ENCODE measurements at regions not wholly inside any gene's neighbourhood (a gene's known extent, or its start where the extent isn't known, plus 50 kb on each side); places are given as distances from the start of the nearest gene placed in this dataset.

- no peak for DNase-seq (ENCODE audit: low spot score)
- Histone ChIP-seq H3K4me3 (no peak overlapping the region), H3K27ac (no peak overlapping the region)
- TF ChIP-seq, protein P1, sequence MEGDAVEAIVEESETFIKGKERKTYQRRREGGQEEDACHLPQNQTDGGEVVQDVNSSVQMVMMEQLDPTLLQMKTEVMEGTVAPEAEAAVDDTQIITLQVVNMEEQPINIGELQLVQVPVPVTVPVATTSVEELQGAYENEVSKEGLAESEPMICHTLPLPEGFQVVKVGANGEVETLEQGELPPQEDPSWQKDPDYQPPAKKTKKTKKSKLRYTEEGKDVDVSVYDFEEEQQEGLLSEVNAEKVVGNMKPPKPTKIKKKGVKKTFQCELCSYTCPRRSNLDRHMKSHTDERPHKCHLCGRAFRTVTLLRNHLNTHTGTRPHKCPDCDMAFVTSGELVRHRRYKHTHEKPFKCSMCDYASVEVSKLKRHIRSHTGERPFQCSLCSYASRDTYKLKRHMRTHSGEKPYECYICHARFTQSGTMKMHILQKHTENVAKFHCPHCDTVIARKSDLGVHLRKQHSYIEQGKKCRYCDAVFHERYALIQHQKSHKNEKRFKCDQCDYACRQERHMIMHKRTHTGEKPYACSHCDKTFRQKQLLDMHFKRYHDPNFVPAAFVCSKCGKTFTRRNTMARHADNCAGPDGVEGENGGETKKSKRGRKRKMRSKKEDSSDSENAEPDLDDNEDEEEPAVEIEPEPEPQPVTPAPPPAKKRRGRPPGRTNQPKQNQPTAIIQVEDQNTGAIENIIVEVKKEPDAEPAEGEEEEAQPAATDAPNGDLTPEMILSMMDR (IDR thresholded peaks at IDR 0.05) = no peak
Observed at GRCh38 chr2:51220080-51220479, 188.1 kb upstream of the NRXN1 start.

GRCh38 chr2:51219468-51219867 lies 187.5 kb upstream of the NRXN1 start:
- TF ChIP-seq, protein P1 (IDR thresholded peaks at IDR 0.05) = no peak
- no peak overlapping the region for H3K4me3 ChIP-seq
- H3K27ac ChIP-seq = no peak overlapping the region
- no peak for DNase-seq (ENCODE audit: low spot score)

DNA sequence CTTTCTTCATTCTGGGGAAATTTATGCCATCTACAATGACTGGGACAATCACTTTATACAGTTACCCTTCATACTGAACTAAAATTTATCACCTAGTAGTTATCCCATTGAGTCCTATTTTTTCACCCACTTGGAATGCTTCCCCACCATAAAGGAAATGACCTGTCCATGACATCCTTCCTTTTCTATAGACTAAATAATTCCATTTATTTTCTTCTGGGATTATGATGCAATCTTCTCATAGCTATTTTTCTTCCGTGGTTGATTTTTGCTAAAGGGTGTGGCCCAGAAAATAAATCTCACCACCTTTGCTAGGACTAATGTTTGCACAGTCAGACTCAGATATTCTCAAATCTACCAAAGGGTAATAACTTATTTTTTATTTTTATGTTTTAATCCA lies 186.1 kb upstream of the NRXN1 start:
- TF ChIP-seq, protein P1 (IDR thresholded peaks at IDR 0.05) = no peak
- H3K4me3 ChIP-seq = no peak overlapping the region
- no peak overlapping the region for H3K27ac ChIP-seq
- no peak for DNase-seq (ENCODE audit: low spot score)

DNA sequence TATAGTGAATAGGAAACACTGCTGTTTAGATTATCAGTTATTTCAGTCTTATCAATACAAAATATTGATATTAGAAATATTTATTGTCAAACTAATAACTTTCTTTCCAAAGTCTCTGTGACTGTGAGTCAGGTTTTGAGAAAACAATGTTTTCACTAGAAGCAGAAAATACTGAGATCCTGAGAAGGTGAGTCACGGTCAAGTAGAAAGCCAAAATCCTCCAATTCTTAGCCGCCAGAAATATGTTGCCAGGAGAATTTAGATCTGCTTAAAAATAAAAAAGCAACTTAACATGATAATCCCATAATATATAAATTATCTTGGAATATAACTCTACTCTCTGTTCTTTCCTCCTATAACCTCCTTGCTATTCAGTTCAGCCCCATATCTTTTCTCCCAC lies 181.9 kb upstream of the NRXN1 start:
- TF ChIP-seq, protein P1 (IDR thresholded peaks at IDR 0.05) = no peak
- no peak for DNase-seq (ENCODE audit: low spot score)
- Histone ChIP-seq H3K4me3 (no peak overlapping the region), H3K27ac (no peak overlapping the region)

DNA sequence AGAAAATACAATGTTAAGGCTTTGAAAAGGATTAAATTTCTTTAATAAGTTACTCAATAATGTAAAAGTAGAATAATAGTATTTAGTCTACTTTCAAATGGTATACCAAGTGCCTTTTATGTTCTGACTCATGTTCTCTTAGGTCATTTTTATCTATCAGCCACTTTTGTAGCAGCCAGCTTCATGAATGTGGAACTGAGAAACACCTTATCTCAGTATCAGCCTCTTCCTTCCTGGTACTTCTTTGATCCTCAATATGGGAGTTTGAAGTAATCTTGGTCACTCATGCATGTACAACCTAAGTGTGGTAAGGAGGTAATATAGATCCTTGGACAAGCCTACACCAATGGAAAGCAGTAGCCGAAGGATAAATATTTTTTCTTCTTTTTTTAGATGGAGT lies 180.4 kb upstream of the NRXN1 start:
- Histone ChIP-seq H3K4me3 (no peak overlapping the region), H3K27ac (no peak overlapping the region)
- DNase-seq (ENCODE audit: low spot score) = no peak
- TF ChIP-seq, protein P1 (IDR thresholded peaks at IDR 0.05) = no peak

DNA sequence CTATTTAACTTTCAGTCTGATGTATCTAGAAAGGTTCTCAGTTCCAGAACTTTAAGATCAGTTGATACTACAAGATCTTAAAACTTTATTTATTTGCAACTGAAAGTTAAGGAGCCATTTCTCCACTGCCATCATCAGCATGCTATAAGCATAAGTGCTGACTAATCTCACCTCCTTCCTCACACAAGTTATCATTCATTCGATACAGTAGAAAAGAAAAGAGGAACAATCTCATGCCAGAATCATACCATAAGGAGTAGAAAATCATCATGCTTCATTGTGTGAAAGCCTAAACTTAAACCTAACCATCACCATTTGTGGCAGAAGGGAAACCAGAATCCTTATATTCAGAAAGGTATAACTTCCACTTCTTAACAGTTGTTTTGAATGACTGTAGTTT lies 176.6 kb upstream of the NRXN1 start:
- TF ChIP-seq, protein P1 (IDR thresholded peaks at IDR 0.05) = no peak
- Histone ChIP-seq H3K27ac (no peak overlapping the region), H3K4me3 (no peak overlapping the region)
- no peak for DNase-seq (ENCODE audit: low spot score)

DNA sequence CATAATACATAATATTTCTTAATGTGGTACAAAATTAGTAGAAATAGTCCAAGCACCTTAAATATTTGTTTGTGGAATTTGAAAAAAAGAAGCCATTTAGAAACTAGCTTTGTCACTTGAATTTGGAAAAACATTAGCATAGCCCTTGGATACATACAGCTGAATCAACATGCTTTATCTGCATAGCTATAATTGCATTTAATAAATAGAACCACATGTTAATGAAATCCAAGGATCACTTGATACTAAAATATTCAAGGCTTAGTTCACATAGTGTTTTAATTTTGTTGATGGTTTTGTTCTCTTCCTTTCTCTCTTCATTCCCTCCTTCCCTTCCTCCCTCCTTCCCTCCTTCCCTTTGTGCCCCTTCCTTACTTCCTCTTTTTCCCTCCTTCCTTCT lies 169.4 kb upstream of the NRXN1 start:
- no peak overlapping the region for H3K4me3 ChIP-seq
- no peak for DNase-seq (ENCODE audit: low spot score)
- TF ChIP-seq, protein P1 (IDR thresholded peaks at IDR 0.05) = no peak
- no peak overlapping the region for H3K27ac ChIP-seq
